Esophagus squamous epithelium (tissue), 5 donors: ENCODE measurements at regions not wholly inside any gene's neighbourhood (a gene's known extent, or its start where the extent isn't known, plus 50 kb on each side); places are given as distances from the start of the nearest gene placed in this dataset.

Experiments used
- DNase-seq: peaks from one replicate; lab custom pipeline; 2025; lab: John Stamatoyannopoulos, UW
- H3K27ac ChIP-seq, 4 donors: fragments of 200-600 bp; sonication (generic); one replicate each; pipeline ENCODE4 v1.5.1; 2016 to 2019; ENCODE audit warnings: mild to moderate bottlenecking in 1 of 4
- H3K27me3 ChIP-seq, 4 donors: fragments of 200-600 bp; sonication (generic); 1 replicate in 3 of 4; 2 replicates in 1 of 4; pipeline versions ENCODE4 v1.5.1 to v1.6.0; 2017 to 2021; ENCODE audit warnings: antibody characterized with exemption in 1 of 4
- H3K36me3 ChIP-seq, 3 donors: fragments of 200-600 bp; sonication (generic); one replicate each; pipeline ENCODE4 v1.5.1; 2016 to 2019
- H3K4me1 ChIP-seq, 3 donors: fragments of 200-600 bp; sonication (generic); one replicate each; pipeline ENCODE4 v1.5.1; 2017 to 2019
- H3K4me3 ChIP-seq, 4 donors: fragments of 200-600 bp; sonication (generic); 1 replicate in 3 of 4; 2 replicates in 1 of 4; pipeline ENCODE4 v1.5.1; 2016 to 2019; ENCODE audit warnings: mild to moderate bottlenecking in 2 of 4, moderate library complexity in 1 of 4
- H3K9me3 ChIP-seq, 3 donors: fragments of 200-600 bp; sonication (generic); one replicate each; pipeline ENCODE4 v1.5.1; 2016 to 2019
- CTCF ChIP-seq, 6 experiments: fragments of 450-650 bp in 4 of 6; fragments of 200-600 bp in 2 of 6; sonication (generic) in 2 of 6; IDR thresholded peaks; one replicate each; pipeline ENCODE4 v1.5.1; 2016 to 2019; ENCODE audit warnings: antibody characterized with exemption in 6 of 6, mild to moderate bottlenecking in 4 of 6, moderate library complexity in 4 of 6
- POLR2A ChIP-seq, 4 donors: fragments of 450-650 bp; IDR thresholded peaks; one replicate each; pipeline ENCODE4 v1.6.1; 2017; ENCODE audit warnings: antibody characterized with exemption in 4 of 4, mild to moderate bottlenecking in 4 of 4, moderate library complexity in 3 of 4
- WGBS, 2 donors: methylation state at CpG; one replicate each; pipeline ENCODE4 v1.1.5; 2018; 5-methylcytosine and 5-hydroxymethylcytosine counted together
- intact Hi-C: fragments of 100-400 bp; cut with DNase I; formaldehyde crosslinking; loops from one replicate; pipeline ENCODE4 v1.15.0; 2022
- donor health status: DM: yes; HTN: yes; CAD: no.

- WGBS, 2 donors, result 84 to 88% methylated on average over 2 of the region's 2 CpGs
- intact Hi-C loops, result no loop called here
- H3K9me3 ChIP-seq, result peaks cover 0 to 3% (median 0%) of the 10 kb centered on the region in 3 donors
- TF ChIP-seq POLR2A (IDR thresholded peaks at IDR 0.05) (no peak), CTCF (IDR thresholded peaks at IDR 0.05) (no peak)
- peaks cover 0 to 17% (median 4%) of the 10 kb centered on the region in 3 donors for H3K4me1 ChIP-seq
- DNase-seq, result no peak
- H3K4me3 ChIP-seq, result no peak overlapping the region
- H3K27me3 ChIP-seq, result no peaks in the 10 kb centered on the region
- H3K27ac ChIP-seq, result no peak overlapping the region
- no peaks in the 10 kb centered on the region for H3K36me3 ChIP-seq
Observed at GRCh38 chr3:194905696-194906095, 220.0 kb downstream of the FAM43A start.

GRCh38 chr3:194906229-194906629, 220.5 kb downstream of the FAM43A start:
- no peak for TF ChIP-seq CTCF (IDR thresholded peaks at IDR 0.05)
- TF ChIP-seq POLR2A (IDR thresholded peaks at IDR 0.05), result no peak
- H3K27ac ChIP-seq, result peak overlapping the region in 1 of 4 donors; percentile 22
- DNase-seq, result no peak
- no peaks in the 10 kb centered on the region for H3K36me3 ChIP-seq
- no peaks in the 10 kb centered on the region for H3K9me3 ChIP-seq
- H3K4me3 ChIP-seq, result no peak overlapping the region
- intact Hi-C loops, result no loop called here
- H3K4me1 ChIP-seq, result peaks cover 0 to 11% (median 4%) of the 10 kb centered on the region in 3 donors
- WGBS, 2 donors, result 37 to 50% methylated on average over 4 of the region's 4 CpGs
- no peaks in the 10 kb centered on the region for H3K27me3 ChIP-seq

- intact Hi-C loops, result no loop called here
- H3K4me1 ChIP-seq, result peaks cover 0 to 5% (median 0%) of the 10 kb centered on the region in 3 donors
- no peak overlapping the region for H3K4me3 ChIP-seq
- no peaks in the 10 kb centered on the region for H3K27me3 ChIP-seq
- no peaks in the 10 kb centered on the region for H3K36me3 ChIP-seq
- WGBS, 2 donors, result 85 to 91% methylated on average over 10 to 11 of the region's 11 CpGs
- TF ChIP-seq CTCF (IDR thresholded peaks at IDR 0.05) (no peak), POLR2A (IDR thresholded peaks at IDR 0.05) (no peak)
- DNase-seq, result no peak
- peak overlapping the region in 1 of 4 donors; percentile 22 for H3K27ac ChIP-seq
- no peaks in the 10 kb centered on the region for H3K9me3 ChIP-seq
Observed at GRCh38 chr3:194906970-194907629, 221.4 kb downstream of the FAM43A start.

GRCh38 chr3:194907811-194908210, 222.1 kb downstream of the FAM43A start:
- 51 to 91% methylated on average over 4 to 5 of the region's 5 CpGs for WGBS, 2 donors
- intact Hi-C loops, result no loop called here
- TF ChIP-seq CTCF (IDR thresholded peaks at IDR 0.05), result no peak
- no peak for TF ChIP-seq POLR2A (IDR thresholded peaks at IDR 0.05)
- Histone ChIP-seq H3K36me3 (no peaks in the 10 kb centered on the region), H3K27ac (no peak overlapping the region), H3K4me1 (peaks cover 0 to 5% (median 0%) of the 10 kb centered on the region in 3 donors), H3K27me3 (no peaks in the 10 kb centered on the region), H3K9me3 (no peaks in the 10 kb centered on the region), H3K4me3 (no peak overlapping the region)
- DNase-seq, result no peak

GRCh38 chr3:194908496-194908895, 222.8 kb downstream of the FAM43A start:
- WGBS, 2 donors, result 92 to 93% methylated on average over 4 to 5 of the region's 5 CpGs
- H3K9me3 ChIP-seq, result no peaks in the 10 kb centered on the region
- no peak overlapping the region for H3K27ac ChIP-seq
- H3K4me3 ChIP-seq, result no peak overlapping the region
- H3K27me3 ChIP-seq, result no peaks in the 10 kb centered on the region
- peaks cover 0 to 5% (median 0%) of the 10 kb centered on the region in 3 donors for H3K4me1 ChIP-seq
- DNase-seq, result no peak
- H3K36me3 ChIP-seq, result no peaks in the 10 kb centered on the region
- intact Hi-C loops, result no loop called here
- TF ChIP-seq POLR2A (IDR thresholded peaks at IDR 0.05), result no peak
- no peak for TF ChIP-seq CTCF (IDR thresholded peaks at IDR 0.05)
